SK-N-SH treated with all-trans-retinoic acid at 6 μM for 48 hours (cell line): ENCODE measurements at regions not wholly inside any gene's neighbourhood (a gene's known extent, or its start where the extent isn't known, plus 50 kb on each side); places are given as distances from the start of the nearest gene placed in this dataset.

Source experiments
- ATAC-seq: fragments of 200-7000 bp; cut with Tn5 transposase; 3 replicates; pipeline ENCODE4 v1.9.1; 2020; ENCODE audit warnings: mild to moderate bottlenecking, moderate library complexity
- CREB5 ChIP-seq: fragments of 250-450 bp; sonication (Bioruptor Pico); IDR thresholded peaks from 2 replicates; pipeline ENCODE4 v1.5.1; 2020; ENCODE audit warnings: low read depth, mild to moderate bottlenecking, moderate library complexity
- CSRNP3 ChIP-seq: fragments of 250-450 bp; sonication (Bioruptor Pico); IDR thresholded peaks from 2 replicates; pipeline ENCODE4 v1.5.1; 2021; ENCODE audit warnings: mild to moderate bottlenecking, moderate library complexity
- ESRRG ChIP-seq: fragments of 250-450 bp; sonication (Bioruptor Pico); IDR thresholded peaks from 2 replicates; pipeline ENCODE4 v1.6.1; 2021; ENCODE audit warnings: mild to moderate bottlenecking
- GLIS3 ChIP-seq: fragments of 250-450 bp; sonication (Bioruptor Pico); IDR thresholded peaks from 2 replicates; pipeline ENCODE4 v1.5.0; 2020; ENCODE audit warnings: mild to moderate bottlenecking, moderate library complexity
- ISL1 ChIP-seq: fragments of 250-450 bp; sonication (Bioruptor Pico); IDR thresholded peaks from 2 replicates; pipeline ENCODE4 v2.1.2; 2022; ENCODE audit warnings: mild to moderate bottlenecking, moderate library complexity
- OSR1 ChIP-seq: fragments of 250-450 bp; sonication (Bioruptor Pico); IDR thresholded peaks from 2 replicates; pipeline ENCODE4 v1.8.0; 2022; ENCODE audit warnings: moderate library complexity, mild to moderate bottlenecking, inconsistent platforms
- POU6F1 ChIP-seq: fragments of 250-450 bp; sonication (Bioruptor Pico); IDR thresholded peaks from 2 replicates; pipeline ENCODE4 v1.8.0; 2021; ENCODE audit warnings: low read depth, mild to moderate bottlenecking, moderate library complexity, borderline replicate concordance
- PPARA ChIP-seq: fragments of 250-450 bp; sonication (Bioruptor Pico); IDR thresholded peaks from 2 replicates; pipeline ENCODE4 v1.5.0; 2020; ENCODE audit warnings: mild to moderate bottlenecking, borderline replicate concordance
- RARB ChIP-seq: fragments of 250-450 bp; sonication (Bioruptor Pico); IDR thresholded peaks from 2 replicates; pipeline ENCODE4 v1.8.0; 2021; ENCODE audit warnings: mild to moderate bottlenecking, moderate library complexity
- SNAI2 ChIP-seq: fragments of 250-450 bp; sonication (Bioruptor Pico); IDR thresholded peaks from 2 replicates; pipeline ENCODE4 v1.5.0; 2020; ENCODE audit warnings: mild to moderate bottlenecking, moderate library complexity
- TCF4 ChIP-seq: fragments of 250-450 bp; sonication (Bioruptor Pico); IDR thresholded peaks from 2 replicates; pipeline ENCODE4 v1.8.0; 2021; ENCODE audit warnings: mild to moderate bottlenecking, moderate library complexity, borderline replicate concordance
- TOX ChIP-seq: fragments of 250-450 bp; sonication (Bioruptor Pico); IDR thresholded peaks from 2 replicates; pipeline ENCODE4 v1.8.0; 2021; ENCODE audit warnings: mild to moderate bottlenecking, moderate library complexity, borderline replicate concordance
- TSHZ2 ChIP-seq: fragments of 250-450 bp; sonication (Bioruptor Pico); IDR thresholded peaks from 2 replicates; pipeline ENCODE4 v1.5.0; 2020; ENCODE audit warnings: mild to moderate bottlenecking, moderate library complexity
- ZC3H10 ChIP-seq: fragments of 250-450 bp; sonication (Bioruptor Pico); IDR thresholded peaks from 2 replicates; pipeline ENCODE4 v1.5.1; 2021; ENCODE audit warnings: mild to moderate bottlenecking, moderate library complexity
- ZFP3 ChIP-seq: fragments of 250-450 bp; sonication (Bioruptor Pico); IDR thresholded peaks from 2 replicates; pipeline ENCODE4 v1.5.0; 2020; ENCODE audit warnings: mild to moderate bottlenecking, moderate library complexity
- ZFP30 ChIP-seq: fragments of 450-650 bp; formaldehyde crosslinking; IDR thresholded peaks from 2 replicates; pipeline ENCODE4 v1.5.0; 2022; ENCODE audit warnings: mild to moderate bottlenecking, moderate library complexity
- ZNF565 ChIP-seq: fragments of 450-650 bp; formaldehyde crosslinking; conservative IDR thresholded peaks from 2 replicates; pipeline ENCODE4 v1.5.0; 2020; ENCODE audit warnings: low read depth, mild to moderate bottlenecking, moderate library complexity
- ZNF70 ChIP-seq: fragments of 450-650 bp; formaldehyde crosslinking; IDR thresholded peaks from 2 replicates; pipeline ENCODE4 v1.5.0; 2020; ENCODE audit warnings: mild to moderate bottlenecking, moderate library complexity
- ZNF8 ChIP-seq: fragments of 450-650 bp; formaldehyde crosslinking; IDR thresholded peaks from 2 replicates; pipeline ENCODE4 v1.5.0; 2020; ENCODE audit warnings: mild to moderate bottlenecking, moderate library complexity
- TF ChIP-seq, protein P1 (sequence below): fragments of 250-450 bp; sonication (Bioruptor Pico); IDR thresholded peaks from 2 replicates; pipeline ENCODE4 v1.8.0; 2020; ENCODE audit warnings: mild to moderate bottlenecking, moderate library complexity, borderline replicate concordance

DNA sequence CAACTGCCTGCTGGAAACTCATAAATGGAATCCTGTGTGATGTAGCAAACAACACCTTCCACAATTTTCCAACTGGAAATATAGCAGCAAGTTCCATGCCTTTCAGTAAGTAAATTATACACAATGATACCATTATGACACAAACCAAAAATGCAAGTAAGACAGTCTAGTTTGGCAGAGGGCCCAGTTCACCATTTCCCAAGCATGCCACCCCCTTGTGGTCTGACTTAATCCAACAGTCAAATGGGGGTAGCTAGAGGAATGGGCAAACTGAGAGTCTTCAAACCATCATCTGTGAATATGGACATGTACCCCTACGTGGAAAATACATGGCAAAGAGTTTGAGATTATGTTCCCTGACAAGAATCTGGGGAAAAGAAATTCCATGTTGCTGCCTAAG lies 137.6 kb upstream of the VWC2 start (continued):
- TF ChIP-seq CREB5 (CRISPR knock-in tag) = no peak
- no peak for TF ChIP-seq GLIS3 (CRISPR knock-in tag)

DNA sequence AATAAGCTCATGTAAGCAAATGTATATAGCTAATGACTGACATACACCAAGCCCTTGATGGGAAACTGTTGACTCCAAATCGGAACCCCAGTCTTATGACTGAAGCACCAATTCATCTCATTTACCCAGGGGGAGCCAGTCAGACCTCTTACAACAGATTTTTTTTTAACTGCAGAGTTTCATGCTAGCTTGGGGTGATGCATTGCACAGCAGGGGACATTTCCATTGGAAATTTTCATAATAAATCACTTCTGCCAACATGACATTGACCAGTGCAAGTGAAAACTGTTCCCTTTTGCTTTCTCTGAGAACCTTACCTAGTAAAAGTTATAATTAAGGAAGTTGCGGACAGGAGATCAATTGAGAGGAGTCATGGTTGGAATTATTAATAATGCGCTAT lies 137.0 kb upstream of the VWC2 start:
- ATAC-seq = no peak
- TF ChIP-seq OSR1 (CRISPR knock-in tag) (no peak), ZFP30 (CRISPR knock-in tag) (no peak), TOX (CRISPR knock-in tag) (no peak), ZNF565 (CRISPR knock-in tag) (no peak), PPARA (CRISPR knock-in tag) (no peak), TCF4 (CRISPR knock-in tag) (no peak), GLIS3 (CRISPR knock-in tag) (no peak)

GRCh38 chr7:49638166-49638565 lies 135.3 kb upstream of the VWC2 start:
- no peak for TF ChIP-seq SNAI2 (CRISPR knock-in tag)
- ATAC-seq = no peak

DNA sequence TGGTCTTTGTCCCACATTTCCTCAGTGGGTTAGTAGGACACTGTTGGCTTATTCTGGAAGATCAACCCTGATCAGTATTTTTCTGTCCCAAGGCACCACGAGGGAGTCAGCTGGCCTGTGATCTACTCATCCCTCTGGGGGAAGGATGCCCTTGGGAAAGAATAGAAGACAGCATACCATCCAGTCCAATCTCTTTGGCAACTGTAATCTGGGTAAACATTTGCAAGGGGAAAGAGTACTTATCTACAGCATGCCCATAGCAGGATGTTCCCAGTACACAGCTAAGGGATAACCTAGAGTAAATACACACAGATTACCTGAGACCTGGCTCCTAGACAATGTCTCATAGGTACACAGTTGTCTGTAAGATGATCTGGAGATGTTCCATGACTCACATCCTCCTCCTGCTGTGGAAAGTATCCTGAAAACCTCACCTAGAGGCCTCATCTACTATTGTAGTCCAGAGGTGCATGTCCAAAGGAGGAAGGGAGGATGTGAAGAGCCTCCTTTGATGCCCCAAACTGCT lies 134.3 kb upstream of the VWC2 start:
- ATAC-seq = no peak
- TF ChIP-seq OSR1 (CRISPR knock-in tag) (no peak), RARB (no peak), TCF4 (CRISPR knock-in tag) (no peak), ESRRG (CRISPR knock-in tag) (no peak), POU6F1 (no peak), ZNF565 (CRISPR knock-in tag) (no peak), SNAI2 (CRISPR knock-in tag) (no peak), CREB5 (CRISPR knock-in tag) (no peak), ZFP3 (no peak), ZNF70 (CRISPR knock-in tag) (no peak), CSRNP3 (no peak), ZNF8 (CRISPR knock-in tag) (no peak), ZC3H10 (CRISPR knock-in tag) (no peak), GLIS3 (CRISPR knock-in tag) (no peak), ISL1 (CRISPR knock-in tag) (no peak), TOX (CRISPR knock-in tag) (no peak), TSHZ2 (CRISPR knock-in tag) (no peak), ZFP30 (CRISPR knock-in tag) (no peak)
- TF ChIP-seq, protein P1, sequence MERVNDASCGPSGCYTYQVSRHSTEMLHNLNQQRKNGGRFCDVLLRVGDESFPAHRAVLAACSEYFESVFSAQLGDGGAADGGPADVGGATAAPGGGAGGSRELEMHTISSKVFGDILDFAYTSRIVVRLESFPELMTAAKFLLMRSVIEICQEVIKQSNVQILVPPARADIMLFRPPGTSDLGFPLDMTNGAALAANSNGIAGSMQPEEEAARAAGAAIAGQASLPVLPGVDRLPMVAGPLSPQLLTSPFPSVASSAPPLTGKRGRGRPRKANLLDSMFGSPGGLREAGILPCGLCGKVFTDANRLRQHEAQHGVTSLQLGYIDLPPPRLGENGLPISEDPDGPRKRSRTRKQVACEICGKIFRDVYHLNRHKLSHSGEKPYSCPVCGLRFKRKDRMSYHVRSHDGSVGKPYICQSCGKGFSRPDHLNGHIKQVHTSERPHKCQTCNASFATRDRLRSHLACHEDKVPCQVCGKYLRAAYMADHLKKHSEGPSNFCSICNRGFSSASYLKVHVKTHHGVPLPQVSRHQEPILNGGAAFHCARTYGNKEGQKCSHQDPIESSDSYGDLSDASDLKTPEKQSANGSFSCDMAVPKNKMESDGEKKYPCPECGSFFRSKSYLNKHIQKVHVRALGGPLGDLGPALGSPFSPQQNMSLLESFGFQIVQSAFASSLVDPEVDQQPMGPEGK (CRISPR knock-in tag) = no peak
